GM18519 (cell line): ENCODE measurements at regions not wholly inside any gene's neighbourhood (a gene's known extent, or its start where the extent isn't known, plus 50 kb on each side); places are given as distances from the start of the nearest gene placed in this dataset.

ENCODE experiments used
- ATAC-seq: cut with Tn5 transposase; IDR thresholded peaks from one replicate; pipeline ENCODE4 v1.9.1; 2021; ENCODE audit warnings: mild to moderate bottlenecking, moderate library complexity; ENCODE audit not compliant: unreplicated experiment, low FRiP score

DNA sequence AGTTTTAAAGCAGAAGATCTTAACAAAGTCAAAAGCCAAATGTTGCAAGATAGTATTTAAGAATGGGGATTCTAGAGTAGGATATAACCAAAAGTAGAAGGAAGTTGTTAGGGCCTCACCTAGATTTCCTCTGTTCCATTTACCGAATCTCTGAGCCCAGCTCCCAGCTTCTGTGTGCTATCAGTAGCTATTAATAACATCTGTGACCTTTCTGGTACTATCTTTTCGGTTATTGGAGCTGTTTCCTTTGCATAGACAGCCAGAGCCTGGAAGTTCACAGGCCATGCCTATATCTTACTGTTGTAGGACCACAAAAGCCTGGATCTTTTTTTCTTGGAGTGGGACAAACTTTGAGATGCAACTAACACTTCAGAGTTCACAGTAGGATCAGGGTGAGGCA, 244.2 kb downstream of the PPP1R2C start:
- ATAC-seq = no peak

GRCh38 chrX:42531441-42531840, 246.5 kb downstream of the PPP1R2C start:
- no peak for ATAC-seq

- ATAC-seq = no peak
Measured at GRCh38 chrX:42530027-42530426, 247.9 kb downstream of the PPP1R2C start.

GRCh38 chrX:42524379-42524778, 253.6 kb downstream of the PPP1R2C start:
- no peak for ATAC-seq

GRCh38 chrX:42519666-42520231, 258.2 kb downstream of the PPP1R2C start:
- no peak for ATAC-seq

GRCh38 chrX:42515939-42516338, 262.0 kb downstream of the PPP1R2C start:
- no peak for ATAC-seq

DNA sequence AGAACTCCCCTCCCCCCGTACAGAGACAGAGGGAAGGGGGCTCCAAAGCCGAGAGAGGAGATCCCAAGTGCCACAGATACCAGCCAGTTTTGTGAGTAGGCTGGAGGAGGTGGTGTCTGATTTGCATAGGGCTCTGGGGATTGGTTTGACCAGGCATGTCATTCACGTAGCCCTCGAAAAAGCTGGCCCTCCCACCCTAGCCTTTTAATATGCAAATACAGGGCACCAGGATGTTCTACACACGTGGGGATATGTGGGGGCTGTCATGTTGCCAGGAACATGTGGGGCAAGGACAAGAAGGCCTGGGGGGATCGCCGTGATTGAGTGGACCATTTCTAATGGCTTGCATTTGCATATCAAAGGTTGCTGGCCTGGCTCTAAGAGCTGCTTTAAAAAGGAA, 272.9 kb downstream of the PPP1R2C start:
- ATAC-seq = no peak

DNA sequence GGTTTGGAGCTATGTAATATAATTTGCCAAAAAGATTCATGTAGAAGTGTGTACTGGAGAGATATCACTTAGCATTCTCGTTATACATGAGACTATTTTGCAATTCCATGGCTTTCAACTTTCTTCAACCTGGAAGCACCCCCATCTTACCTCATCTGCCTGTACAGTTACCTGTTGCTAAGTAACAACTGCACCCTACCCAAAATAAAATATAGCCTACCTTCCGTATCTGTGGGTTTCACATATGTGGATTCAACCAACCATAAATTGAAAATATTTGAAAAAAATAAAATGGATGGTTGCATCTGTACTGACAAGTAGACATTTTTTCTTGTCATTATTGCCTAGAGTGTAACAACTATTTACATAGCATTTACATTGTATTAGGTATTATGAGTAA, 278.3 kb downstream of the PPP1R2C start:
- no peak for ATAC-seq

DNA sequence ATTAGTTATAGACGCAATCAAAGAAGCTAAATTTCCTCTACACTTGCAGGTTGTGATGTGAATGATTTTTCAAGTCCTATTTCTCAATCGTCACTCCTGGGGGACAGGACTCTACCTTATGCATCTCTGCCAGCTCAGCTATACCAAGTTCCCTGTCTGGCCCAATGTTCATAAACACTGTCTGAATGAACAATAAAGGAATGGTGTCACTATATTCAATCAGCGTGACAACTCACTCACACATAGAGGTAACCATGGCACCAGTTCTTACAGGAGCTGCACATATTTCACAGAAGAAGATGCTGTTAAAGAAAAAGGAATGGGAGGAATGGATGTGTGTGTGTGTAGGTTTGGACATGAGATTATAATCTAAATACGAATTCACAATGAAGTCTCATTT, 280.6 kb downstream of the PPP1R2C start:
- ATAC-seq = no peak

GRCh38 chrX:42496239-42496638, 281.7 kb downstream of the PPP1R2C start:
- ATAC-seq = no peak

DNA sequence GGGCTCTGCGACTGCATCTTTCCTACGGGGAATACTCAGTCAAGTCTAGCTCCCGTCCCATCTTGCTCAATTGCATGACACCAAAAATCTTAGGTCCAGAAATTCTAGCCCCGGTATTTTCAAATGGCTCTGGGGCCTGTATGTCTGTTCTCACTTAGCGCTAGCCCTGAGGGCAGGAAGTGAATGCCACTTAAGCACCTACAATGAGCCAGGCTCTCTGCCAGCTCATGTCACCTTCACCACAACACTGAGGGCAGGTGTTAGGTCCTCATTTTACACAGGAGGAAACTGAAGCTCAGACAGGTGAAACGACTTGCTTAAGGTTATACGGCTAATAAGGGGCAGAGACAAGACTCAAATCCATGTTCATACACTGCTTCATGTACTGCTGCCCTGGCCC, 282.8 kb downstream of the PPP1R2C start:
- no peak for ATAC-seq

GRCh38 chrX:42491137-42491907, 286.6 kb downstream of the PPP1R2C start:
- no peak for ATAC-seq

- no peak for ATAC-seq
Measured at GRCh38 chrX:42490111-42490510, 287.9 kb downstream of the PPP1R2C start.

DNA sequence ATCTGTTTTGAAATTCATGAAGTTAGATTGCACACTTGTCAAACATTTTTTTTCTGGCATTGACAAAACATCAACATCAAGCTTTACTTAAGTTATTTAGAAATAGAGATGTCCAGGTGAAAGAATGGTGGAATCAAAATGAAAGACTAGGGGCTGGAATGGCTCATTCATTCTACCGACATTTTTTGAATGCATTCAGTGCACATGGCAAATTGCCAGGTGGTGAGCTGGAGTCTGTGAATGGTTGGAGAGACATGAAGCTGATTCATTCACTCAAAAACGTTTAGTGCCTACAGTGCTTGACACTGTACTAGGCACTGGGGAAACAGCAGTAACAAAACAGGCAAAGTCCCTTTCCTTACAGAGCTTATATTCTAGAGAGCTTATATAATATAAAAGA, 292.4 kb downstream of the PPP1R2C start:
- ATAC-seq = no peak

DNA sequence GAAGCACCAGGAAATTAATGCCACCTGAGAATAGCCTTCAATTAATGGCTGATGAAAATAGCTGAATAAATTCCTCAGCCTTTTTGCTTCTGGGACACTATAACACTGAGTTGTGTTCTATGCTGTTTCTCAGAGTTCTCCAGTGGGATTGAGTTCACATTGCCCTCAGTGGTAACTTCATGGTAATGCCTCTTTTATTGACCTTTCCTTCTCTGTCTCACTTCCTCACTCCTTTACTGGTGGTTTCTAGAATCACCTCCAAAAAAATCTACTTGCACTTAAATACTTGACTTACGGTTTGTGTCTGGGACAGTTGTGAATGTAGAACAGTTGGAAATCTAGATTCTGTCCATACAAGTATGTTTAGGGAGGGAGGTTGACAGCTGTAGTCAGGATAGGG, 293.7 kb downstream of the PPP1R2C start:
- no peak for ATAC-seq

GRCh38 chrX:42477396-42477795, 300.6 kb downstream of the PPP1R2C start:
- no peak for ATAC-seq

DNA sequence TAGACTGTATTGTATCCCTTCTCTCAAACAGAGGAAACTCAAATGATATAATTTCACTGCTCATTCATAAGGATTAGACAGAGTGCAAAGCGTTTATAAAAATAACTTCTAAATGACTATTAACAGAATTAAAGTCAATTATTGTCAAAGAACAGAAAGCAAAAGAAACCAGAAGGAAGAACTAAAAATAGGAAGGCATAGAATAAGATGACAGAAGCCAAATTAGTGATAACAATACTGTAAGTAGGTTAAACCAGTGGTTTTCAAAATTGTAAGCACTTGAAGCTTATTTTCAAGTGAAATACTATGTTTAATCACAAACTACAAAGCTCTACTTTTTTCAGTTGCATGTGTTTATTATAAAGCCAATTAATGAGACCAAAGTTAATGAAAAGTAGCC, 305.2 kb downstream of the PPP1R2C start:
- no peak for ATAC-seq

GRCh38 chrX:42466332-42467046, 311.5 kb downstream of the PPP1R2C start:
- no peak for ATAC-seq

- ATAC-seq = no peak
Measured at GRCh38 chrX:42465821-42466220, 312.1 kb downstream of the PPP1R2C start.

DNA sequence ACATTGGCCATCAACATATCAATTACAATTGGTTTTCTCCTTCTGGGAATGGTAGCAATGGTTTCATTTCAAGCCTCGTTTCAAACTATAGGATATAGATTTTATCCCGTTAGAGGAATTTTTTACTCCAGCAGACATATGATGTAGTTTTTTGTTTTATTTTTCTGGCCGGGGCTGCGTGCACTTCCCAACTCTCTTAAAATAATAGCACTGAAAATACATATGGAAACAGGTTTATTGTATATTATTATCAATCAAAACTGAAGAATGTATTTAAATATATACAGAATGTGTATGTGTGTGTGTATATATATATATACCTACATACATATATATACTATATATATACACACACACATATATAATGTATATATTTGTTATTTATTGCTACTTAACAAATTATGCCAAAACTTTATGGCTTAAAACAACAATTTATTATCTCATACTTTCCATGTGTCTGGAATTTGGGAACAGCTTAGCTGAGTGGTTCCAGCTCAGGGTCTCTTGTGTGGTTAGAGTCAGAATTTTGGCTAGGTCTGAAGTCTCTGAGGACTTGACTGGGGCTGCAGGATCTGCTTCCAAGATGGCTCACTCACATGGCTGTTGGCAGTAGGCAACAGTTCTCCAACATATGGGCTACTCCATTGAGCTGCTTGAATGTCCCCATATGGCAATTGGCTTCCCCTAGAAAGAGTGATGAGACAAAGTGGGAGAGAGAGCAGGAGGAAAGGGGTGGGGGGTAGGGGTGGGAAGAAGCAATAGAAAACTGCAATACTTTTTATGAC, 314.1 kb downstream of the PPP1R2C start:
- ATAC-seq = no peak

GRCh38 chrX:42462917-42463316, 315.0 kb downstream of the PPP1R2C start:
- ATAC-seq = no peak
